ENCODE measurements at regions not wholly inside any gene's neighbourhood (a gene's known extent, or its start where the extent isn't known, plus 50 kb on each side); places are given as distances from the start of the nearest gene placed in this dataset.

GRCh38 chr2:146898083-146898482 lies 946.7 kb upstream of the ACVR2A start:
- Histone ChIP-seq H3K27me3 (no peaks in the 10 kb centered on the region), H3K4me1 (ENCODE audit: control insufficient read depth in 1 of 2, insufficient read depth in 1 of 2, low read depth in 1 of 2, low read length in 1 of 2) (no peaks in the 10 kb centered on the region), H3K36me3 (no peaks in the 10 kb centered on the region), H3K27ac (no peak overlapping the region), H3K9me3 (no peaks in the 10 kb centered on the region), H3K4me3 (ENCODE audit: low read depth in 1 of 2, low read length in 1 of 2) (no peak overlapping the region)
- TF ChIP-seq CTCF (IDR thresholded peaks at IDR 0.05), result no peak

- Histone ChIP-seq H3K27ac (no peak overlapping the region), H3K4me3 (ENCODE audit: low read depth in 1 of 2, low read length in 1 of 2) (no peak overlapping the region), H3K4me1 (ENCODE audit: control insufficient read depth in 1 of 2, insufficient read depth in 1 of 2, low read depth in 1 of 2, low read length in 1 of 2) (no peaks in the 10 kb centered on the region), H3K36me3 (no peaks in the 10 kb centered on the region), H3K27me3 (no peaks in the 10 kb centered on the region), H3K9me3 (no peaks in the 10 kb centered on the region)
- no peak for TF ChIP-seq CTCF (IDR thresholded peaks at IDR 0.05)
Observed at GRCh38 chr2:146894514-146894913, 950.3 kb upstream of the ACVR2A start.

- no peak overlapping the region for H3K27ac ChIP-seq
- H3K9me3 ChIP-seq, result no peaks in the 10 kb centered on the region
- no peaks in the 10 kb centered on the region for H3K36me3 ChIP-seq
- H3K4me1 ChIP-seq (ENCODE audit: control insufficient read depth in 1 of 2, insufficient read depth in 1 of 2, low read depth in 1 of 2, low read length in 1 of 2), result no peaks in the 10 kb centered on the region
- H3K27me3 ChIP-seq, result no peaks in the 10 kb centered on the region
- H3K4me3 ChIP-seq (ENCODE audit: low read depth in 1 of 2, low read length in 1 of 2), result no peak overlapping the region
- TF ChIP-seq CTCF (IDR thresholded peaks at IDR 0.05), result no peak
Observed at GRCh38 chr2:146893500-146894041, 951.3 kb upstream of the ACVR2A start.

GRCh38 chr2:146890491-146890890 lies 954.3 kb upstream of the ACVR2A start:
- H3K4me1 ChIP-seq (ENCODE audit: control insufficient read depth in 1 of 2, insufficient read depth in 1 of 2, low read depth in 1 of 2, low read length in 1 of 2), result no peaks in the 10 kb centered on the region

GRCh38 chr2:146879882-146880281 lies 964.9 kb upstream of the ACVR2A start:
- H3K9me3 ChIP-seq, result no peaks in the 10 kb centered on the region
- no peaks in the 10 kb centered on the region for H3K36me3 ChIP-seq
- H3K27ac ChIP-seq, result no peak overlapping the region
- no peak overlapping the region for H3K4me3 ChIP-seq (ENCODE audit: low read depth in 1 of 2, low read length in 1 of 2)
- no peaks in the 10 kb centered on the region for H3K27me3 ChIP-seq
- H3K4me1 ChIP-seq (ENCODE audit: control insufficient read depth in 1 of 2, insufficient read depth in 1 of 2, low read depth in 1 of 2, low read length in 1 of 2), result no peaks in the 10 kb centered on the region
- no peak for TF ChIP-seq CTCF (IDR thresholded peaks at IDR 0.05)

More at GRCh38 chr2:146890491-146890890, 954.3 kb upstream of the ACVR2A start:
- Histone ChIP-seq H3K27me3 (no peaks in the 10 kb centered on the region), H3K9me3 (no peaks in the 10 kb centered on the region), H3K27ac (no peak overlapping the region), H3K4me3 (ENCODE audit: low read depth in 1 of 2, low read length in 1 of 2) (no peak overlapping the region), H3K36me3 (no peaks in the 10 kb centered on the region)
- no peak for TF ChIP-seq CTCF (IDR thresholded peaks at IDR 0.05)

- no peak for TF ChIP-seq CTCF (IDR thresholded peaks at IDR 0.05)
- H3K9me3 ChIP-seq, result no peaks in the 10 kb centered on the region
- H3K36me3 ChIP-seq, result no peaks in the 10 kb centered on the region
- H3K27ac ChIP-seq, result no peak overlapping the region
- no peak overlapping the region for H3K4me3 ChIP-seq (ENCODE audit: low read depth in 1 of 2, low read length in 1 of 2)
- no peaks in the 10 kb centered on the region for H3K4me1 ChIP-seq (ENCODE audit: control insufficient read depth in 1 of 2, insufficient read depth in 1 of 2, low read depth in 1 of 2, low read length in 1 of 2)
- no peaks in the 10 kb centered on the region for H3K27me3 ChIP-seq
Observed at GRCh38 chr2:146874260-146874658, 970.6 kb upstream of the ACVR2A start.

All from neutrophil (primary cell).